CD8-positive, alpha-beta memory T cell (primary cell): ENCODE measurements at regions not wholly inside any gene's neighbourhood (a gene's known extent, or its start where the extent isn't known, plus 50 kb on each side); places are given as distances from the start of the nearest gene placed in this dataset.

Source experiments
- CTCF ChIA-PET: fragments of 350-600 bp; sonication (Branson Sonifier 250); formaldehyde crosslinking; loops from one replicate; lab custom pipeline; 2021; ENCODE audit warnings: antibody characterized with exemption; lab: Charles Lee
- POLR2A ChIA-PET: fragments of 350-600 bp; sonication (Branson Sonifier 250); formaldehyde crosslinking; loops from one replicate; lab custom pipeline; 2021; ENCODE audit warnings: antibody characterized with exemption; lab: Charles Lee
- DNase-seq, 5 donors: peaks; one replicate each; pipeline versions ENCODE4 v3.0.0 to v3.0.0-alpha.2; 2020 to 2022; ENCODE audit warnings: mixed read lengths in 1 of 5
- H3K27ac ChIP-seq: one replicate; pipeline ENCODE4 v1.7.0; 2013; ENCODE audit warnings: low read depth, mild to moderate bottlenecking, low read length, moderate library complexity
- H3K27me3 ChIP-seq: 2 replicates; pipeline ENCODE4 v1.7.0; 2013; ENCODE audit warnings: low read length, mild to moderate bottlenecking; ENCODE audit not compliant: insufficient read depth, poor library complexity, severe bottlenecking
- H3K36me3 ChIP-seq: 2 replicates; pipeline ENCODE4 v1.7.0; 2013; ENCODE audit warnings: mild to moderate bottlenecking, low read length, moderate library complexity; ENCODE audit not compliant: insufficient read depth
- H3K4me1 ChIP-seq: 2 replicates; pipeline ENCODE4 v1.7.0; 2013; ENCODE audit warnings: mild to moderate bottlenecking, low read length, moderate library complexity; ENCODE audit not compliant: insufficient read depth
- H3K4me3 ChIP-seq: 2 replicates; pipeline ENCODE4 v1.7.0; 2013; ENCODE audit warnings: mild to moderate bottlenecking, low read length
- H3K9me3 ChIP-seq: 2 replicates; pipeline ENCODE4 v1.7.0; 2013; ENCODE audit warnings: mild to moderate bottlenecking, low read length
- H3K27ac Mint-ChIP-seq, 8 donors: one replicate each; pipeline ENCODE4 v1.8.0; 2020 to 2021; ENCODE audit warnings: mixed read lengths in 8 of 8, mild to moderate bottlenecking in 6 of 8, inconsistent platforms in 3 of 8, moderate library complexity in 3 of 8
- H3K27me3 Mint-ChIP-seq, 2 donors: one replicate each; pipeline ENCODE4 v1.8.0; 2020 to 2021; ENCODE audit warnings: mixed read lengths in 2 of 2, mild to moderate bottlenecking in 1 of 2, moderate library complexity in 1 of 2
- H3K36me3 Mint-ChIP-seq, 3 donors: one replicate each; pipeline ENCODE4 v1.8.0; 2020 to 2021; ENCODE audit warnings: mixed read lengths in 3 of 3, inconsistent platforms in 1 of 3, mild to moderate bottlenecking in 1 of 3
- H3K4me1 Mint-ChIP-seq, 3 donors: one replicate each; pipeline ENCODE4 v1.8.0; 2020 to 2021; ENCODE audit warnings: mixed read lengths in 3 of 3, inconsistent platforms in 1 of 3, mild to moderate bottlenecking in 1 of 3
- H3K4me3 Mint-ChIP-seq, 7 donors: one replicate each; pipeline ENCODE4 v1.8.0; 2020 to 2021; ENCODE audit warnings: mixed read lengths in 7 of 7, mild to moderate bottlenecking in 6 of 7, moderate library complexity in 4 of 7, inconsistent platforms in 2 of 7
- H3K9me3 Mint-ChIP-seq, 5 donors: one replicate each; pipeline ENCODE4 v1.8.0; 2020 to 2022; ENCODE audit warnings: mixed read lengths in 5 of 5, mild to moderate bottlenecking in 3 of 5, moderate library complexity in 2 of 5, inconsistent platforms in 1 of 5

GRCh38 chr4:152244659-152245058 is 291.2 kb downstream of the FBXW7 start:
- peaks cover 0 to 4% (median 0%) of the 10 kb centered on the region in 5 donors for H3K9me3 Mint-ChIP-seq

GRCh38 chr4:152243896-152244595 is 291.8 kb downstream of the FBXW7 start:
- no peaks in the 10 kb centered on the region for H3K27me3 ChIP-seq
- H3K27ac ChIP-seq: no peak overlapping the region
- peaks cover 29% of the 10 kb centered on the region for H3K4me1 ChIP-seq
- H3K4me1 Mint-ChIP-seq: peaks cover 28 to 45% (median 42%) of the 10 kb centered on the region in 3 donors
- peaks cover 0 to 6% (median 0%) of the 10 kb centered on the region in 3 donors for H3K36me3 Mint-ChIP-seq
- peak overlapping the region in 3 of 8 donors; percentile 13 to 73 (median 39) for H3K27ac Mint-ChIP-seq
- ChIA-PET CTCF (no interaction called here), POLR2A (no interaction called here)
- no peaks in the 10 kb centered on the region for H3K36me3 ChIP-seq
- no peak for DNase-seq
- H3K9me3 ChIP-seq: no peaks in the 10 kb centered on the region
- H3K9me3 Mint-ChIP-seq: peaks cover 0 to 4% (median 0%) of the 10 kb centered on the region in 5 donors
- peak overlapping the region in 2 of 7 donors; percentile 27 to 28 for H3K4me3 Mint-ChIP-seq
- no peak overlapping the region for H3K4me3 ChIP-seq
- H3K27me3 Mint-ChIP-seq: no peaks in the 10 kb centered on the region

More at GRCh38 chr4:152244659-152245058, 291.2 kb downstream of the FBXW7 start:
- Histone ChIP-seq H3K4me3 (no peak overlapping the region), H3K36me3 (no peaks in the 10 kb centered on the region), H3K27ac (no peak overlapping the region), H3K9me3 (no peaks in the 10 kb centered on the region), H3K4me1 (peaks cover 29% of the 10 kb centered on the region), H3K27me3 (no peaks in the 10 kb centered on the region)
- H3K36me3 Mint-ChIP-seq: peaks cover 0 to 6% (median 0%) of the 10 kb centered on the region in 3 donors
- no peaks in the 10 kb centered on the region for H3K27me3 Mint-ChIP-seq
- ChIA-PET CTCF (no interaction called here), POLR2A (no interaction called here)
- H3K4me1 Mint-ChIP-seq: peaks cover 28 to 45% (median 42%) of the 10 kb centered on the region in 3 donors
- peak overlapping the region in 2 of 8 donors; percentile 39 to 48 for H3K27ac Mint-ChIP-seq
- no peak for DNase-seq
- H3K4me3 Mint-ChIP-seq: peak overlapping the region in 1 of 7 donors; percentile 27

- CTCF ChIA-PET: no interaction called here
- H3K36me3 Mint-ChIP-seq: peaks cover 0 to 6% (median 0%) of the 10 kb centered on the region in 3 donors
These were observed 292.7 kb downstream of the FBXW7 start for GRCh38 chr4:152243206-152243605.

GRCh38 chr4:152240232-152240631 is 295.7 kb downstream of the FBXW7 start:
- peaks cover 0 to 6% (median 0%) of the 10 kb centered on the region in 3 donors for H3K36me3 Mint-ChIP-seq
- ChIA-PET POLR2A (interaction anchor here (0.5 kb wide), 1 partner anchor 143 kb away, joined by 5 read pairs; no protein-coding TSS in a partner anchor), CTCF (no interaction called here)
- no peaks in the 10 kb centered on the region for H3K27me3 Mint-ChIP-seq
- Histone ChIP-seq H3K36me3 (no peaks in the 10 kb centered on the region), H3K27ac (no peak overlapping the region), H3K4me3 (no peak overlapping the region), H3K9me3 (no peaks in the 10 kb centered on the region), H3K27me3 (no peaks in the 10 kb centered on the region), H3K4me1 (peaks cover 12% of the 10 kb centered on the region)
- H3K27ac Mint-ChIP-seq: no peak overlapping the region
- DNase-seq: no peak
- no peak overlapping the region for H3K4me3 Mint-ChIP-seq
- peaks cover 0 to 4% (median 0%) of the 10 kb centered on the region in 5 donors for H3K9me3 Mint-ChIP-seq
- peaks cover 15 to 23% (median 22%) of the 10 kb centered on the region in 3 donors for H3K4me1 Mint-ChIP-seq

More at GRCh38 chr4:152243206-152243605, 292.7 kb downstream of the FBXW7 start:
- DNase-seq: no peak
- Mint-ChIP-seq H3K4me1 (peaks cover 28 to 45% (median 42%) of the 10 kb centered on the region in 3 donors), H3K9me3 (peaks cover 0 to 4% (median 0%) of the 10 kb centered on the region in 5 donors), H3K27ac (no peak overlapping the region), H3K4me3 (no peak overlapping the region), H3K27me3 (no peaks in the 10 kb centered on the region)
- no peak overlapping the region for H3K27ac ChIP-seq
- no peaks in the 10 kb centered on the region for H3K9me3 ChIP-seq
- no peaks in the 10 kb centered on the region for H3K36me3 ChIP-seq
- POLR2A ChIA-PET: no interaction called here
- H3K4me3 ChIP-seq: no peak overlapping the region
- H3K4me1 ChIP-seq: peaks cover 29% of the 10 kb centered on the region
- H3K27me3 ChIP-seq: no peaks in the 10 kb centered on the region

GRCh38 chr4:152239216-152239615 is 296.7 kb downstream of the FBXW7 start:
- Mint-ChIP-seq H3K4me1 (peaks cover 10 to 15% (median 14%) of the 10 kb centered on the region in 3 donors), H3K27me3 (no peaks in the 10 kb centered on the region), H3K36me3 (peaks cover 0 to 2% (median 0%) of the 10 kb centered on the region in 3 donors), H3K27ac (no peak overlapping the region), H3K4me3 (no peak overlapping the region), H3K9me3 (peaks cover 0 to 4% (median 0%) of the 10 kb centered on the region in 5 donors)
- Histone ChIP-seq H3K36me3 (no peaks in the 10 kb centered on the region), H3K4me3 (no peak overlapping the region), H3K9me3 (no peaks in the 10 kb centered on the region), H3K4me1 (peaks cover 9% of the 10 kb centered on the region), H3K27me3 (no peaks in the 10 kb centered on the region), H3K27ac (no peak overlapping the region)
- no peak for DNase-seq
- ChIA-PET CTCF (interaction anchor here (0.6 kb wide), 1 partner anchor 100 kb away, joined by 3 read pairs; no protein-coding TSS in a partner anchor), POLR2A (no interaction called here)

- ChIA-PET CTCF (no interaction called here), POLR2A (no interaction called here)
- no peak overlapping the region for H3K27ac Mint-ChIP-seq
- H3K36me3 Mint-ChIP-seq: no peaks in the 10 kb centered on the region
- no peak for DNase-seq
- no peaks in the 10 kb centered on the region for H3K27me3 Mint-ChIP-seq
- no peaks in the 10 kb centered on the region for H3K36me3 ChIP-seq
- H3K4me1 ChIP-seq: no peaks in the 10 kb centered on the region
- no peaks in the 10 kb centered on the region for H3K9me3 ChIP-seq
- H3K9me3 Mint-ChIP-seq: peaks cover 0 to 4% (median 0%) of the 10 kb centered on the region in 5 donors
- peaks cover 0 to 4% (median 0%) of the 10 kb centered on the region in 3 donors for H3K4me1 Mint-ChIP-seq
- no peak overlapping the region for H3K27ac ChIP-seq
- H3K27me3 ChIP-seq: no peaks in the 10 kb centered on the region
- no peak overlapping the region for H3K4me3 ChIP-seq
- no peak overlapping the region for H3K4me3 Mint-ChIP-seq
These were observed 299.3 kb downstream of the FBXW7 start for GRCh38 chr4:152236519-152237056.

GRCh38 chr4:152235718-152236117 is 300.2 kb downstream of the FBXW7 start:
- H3K9me3 Mint-ChIP-seq: no peaks in the 10 kb centered on the region
- no peak for DNase-seq
- Histone ChIP-seq H3K4me3 (no peak overlapping the region), H3K27ac (no peak overlapping the region), H3K9me3 (no peaks in the 10 kb centered on the region), H3K36me3 (no peaks in the 10 kb centered on the region), H3K4me1 (no peaks in the 10 kb centered on the region), H3K27me3 (no peaks in the 10 kb centered on the region)
- ChIA-PET POLR2A (no interaction called here), CTCF (no interaction called here)
- H3K27ac Mint-ChIP-seq: no peak overlapping the region
- peaks cover 0 to 4% (median 0%) of the 10 kb centered on the region in 3 donors for H3K4me1 Mint-ChIP-seq
- H3K36me3 Mint-ChIP-seq: no peaks in the 10 kb centered on the region
- H3K4me3 Mint-ChIP-seq: no peak overlapping the region
- H3K27me3 Mint-ChIP-seq: no peaks in the 10 kb centered on the region

GRCh38 chr4:152234571-152234970 is 301.3 kb downstream of the FBXW7 start:
- no peak overlapping the region for H3K4me3 Mint-ChIP-seq
- no peaks in the 10 kb centered on the region for H3K4me1 ChIP-seq
- no peak overlapping the region for H3K27ac ChIP-seq
- H3K4me1 Mint-ChIP-seq: peaks cover 0 to 4% (median 0%) of the 10 kb centered on the region in 3 donors
- ChIA-PET POLR2A (no interaction called here), CTCF (no interaction called here)
- no peaks in the 10 kb centered on the region for H3K27me3 ChIP-seq
- H3K36me3 ChIP-seq: no peaks in the 10 kb centered on the region
- no peak overlapping the region for H3K27ac Mint-ChIP-seq
- no peaks in the 10 kb centered on the region for H3K9me3 Mint-ChIP-seq
- no peaks in the 10 kb centered on the region for H3K36me3 Mint-ChIP-seq
- H3K27me3 Mint-ChIP-seq: peaks cover 0 to 2% of the 10 kb centered on the region in 2 donors
- no peaks in the 10 kb centered on the region for H3K9me3 ChIP-seq
- DNase-seq: no peak
- no peak overlapping the region for H3K4me3 ChIP-seq
